Body of pancreas (tissue), 4 donors: ENCODE measurements at regions not wholly inside any gene's neighbourhood (a gene's known extent, or its start where the extent isn't known, plus 50 kb on each side); places are given as distances from the start of the nearest gene placed in this dataset.

ENCODE experiments used
- CTCF ChIP-seq, 7 experiments: fragments of 450-650 bp in 4 of 7; fragments of 200-600 bp in 3 of 7; sonication (generic) in 3 of 7; IDR thresholded peaks; one replicate each; pipeline ENCODE4 v1.5.1; 2016 to 2019; ENCODE audit warnings: antibody characterized with exemption in 7 of 7
- POLR2A ChIP-seq, 3 donors: fragments of 450-650 bp; IDR thresholded peaks; one replicate each; pipeline ENCODE4 v1.6.1; 2016; ENCODE audit warnings: antibody characterized with exemption in 3 of 3, mild to moderate bottlenecking in 2 of 3

DNA sequence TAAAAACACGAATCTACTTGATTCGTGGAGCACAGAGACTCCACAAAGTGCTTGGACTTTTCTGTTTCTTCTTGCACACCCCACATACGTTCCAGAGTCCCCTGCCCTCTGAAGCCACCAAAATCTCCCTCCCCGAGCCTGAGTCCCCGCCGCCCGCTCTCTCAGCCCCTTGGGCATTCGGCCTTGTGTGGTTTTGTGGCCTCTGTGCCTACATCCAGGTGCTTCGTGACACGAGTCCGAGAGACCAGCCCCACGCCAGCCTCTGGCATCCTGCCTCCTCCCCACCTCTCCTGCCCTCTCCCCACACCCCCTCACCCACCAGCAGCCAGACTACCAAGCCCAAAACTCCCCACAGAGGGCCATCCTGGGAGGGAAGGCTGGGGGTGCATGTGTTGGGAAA, 87.8 kb upstream of the PPP1R26 start:
- TF ChIP-seq CTCF (IDR thresholded peaks at IDR 0.05) (no peak), POLR2A (IDR thresholded peaks at IDR 0.05) (no peak)
